ENCODE measurements at regions not wholly inside any gene's neighbourhood (a gene's known extent, or its start where the extent isn't known, plus 50 kb on each side); places are given as distances from the start of the nearest gene placed in this dataset.

DNA sequence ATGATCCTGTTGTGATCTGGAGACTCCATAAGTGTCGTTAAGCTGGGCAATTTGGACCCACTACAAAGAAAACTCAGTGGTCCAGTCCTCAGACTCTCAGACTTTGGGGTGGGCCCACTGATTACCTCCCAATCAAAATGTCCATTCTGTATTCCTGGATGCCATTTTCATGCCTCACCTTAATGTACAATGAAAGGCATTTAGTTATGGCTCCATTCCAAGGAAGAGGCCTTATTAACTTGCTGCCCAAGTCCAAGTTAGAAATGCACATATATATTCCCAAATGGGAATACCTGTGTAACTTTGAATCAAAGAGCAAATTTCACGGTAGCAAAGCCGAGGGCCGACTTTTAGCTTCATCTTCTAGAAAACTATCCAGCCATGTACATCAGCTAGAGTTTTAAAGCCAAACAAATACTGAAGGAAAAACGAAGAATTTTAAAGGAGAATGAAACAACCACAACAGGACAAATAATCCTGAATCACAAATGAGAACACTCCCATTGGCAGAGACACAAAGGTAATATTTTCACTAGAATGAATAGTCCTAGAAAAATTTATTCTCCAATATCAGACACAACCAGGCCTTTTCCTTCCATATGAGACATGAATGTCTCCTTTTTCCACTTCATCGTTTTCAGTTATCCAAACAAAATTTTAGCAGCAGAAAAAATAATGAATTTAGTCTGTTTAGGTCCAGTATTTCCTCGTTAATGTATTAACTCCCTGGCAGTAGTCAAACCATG, 63.7 kb upstream of the HHIP start:
- TF ChIP-seq, protein P1, sequence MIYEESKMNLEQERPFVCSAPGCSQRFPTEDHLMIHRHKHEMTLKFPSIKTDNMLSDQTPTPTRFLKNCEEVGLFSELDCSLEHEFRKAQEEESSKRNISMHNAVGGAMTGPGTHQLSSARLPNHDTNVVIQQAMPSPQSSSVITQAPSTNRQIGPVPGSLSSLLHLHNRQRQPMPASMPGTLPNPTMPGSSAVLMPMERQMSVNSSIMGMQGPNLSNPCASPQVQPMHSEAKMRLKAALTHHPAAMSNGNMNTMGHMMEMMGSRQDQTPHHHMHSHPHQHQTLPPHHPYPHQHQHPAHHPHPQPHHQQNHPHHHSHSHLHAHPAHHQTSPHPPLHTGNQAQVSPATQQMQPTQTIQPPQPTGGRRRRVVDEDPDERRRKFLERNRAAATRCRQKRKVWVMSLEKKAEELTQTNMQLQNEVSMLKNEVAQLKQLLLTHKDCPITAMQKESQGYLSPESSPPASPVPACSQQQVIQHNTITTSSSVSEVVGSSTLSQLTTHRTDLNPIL (CRISPR knock-in tag; IDR thresholded peaks at IDR 0.05; ENCODE audit: low read depth) = no peak
- TF ChIP-seq, protein P2, sequence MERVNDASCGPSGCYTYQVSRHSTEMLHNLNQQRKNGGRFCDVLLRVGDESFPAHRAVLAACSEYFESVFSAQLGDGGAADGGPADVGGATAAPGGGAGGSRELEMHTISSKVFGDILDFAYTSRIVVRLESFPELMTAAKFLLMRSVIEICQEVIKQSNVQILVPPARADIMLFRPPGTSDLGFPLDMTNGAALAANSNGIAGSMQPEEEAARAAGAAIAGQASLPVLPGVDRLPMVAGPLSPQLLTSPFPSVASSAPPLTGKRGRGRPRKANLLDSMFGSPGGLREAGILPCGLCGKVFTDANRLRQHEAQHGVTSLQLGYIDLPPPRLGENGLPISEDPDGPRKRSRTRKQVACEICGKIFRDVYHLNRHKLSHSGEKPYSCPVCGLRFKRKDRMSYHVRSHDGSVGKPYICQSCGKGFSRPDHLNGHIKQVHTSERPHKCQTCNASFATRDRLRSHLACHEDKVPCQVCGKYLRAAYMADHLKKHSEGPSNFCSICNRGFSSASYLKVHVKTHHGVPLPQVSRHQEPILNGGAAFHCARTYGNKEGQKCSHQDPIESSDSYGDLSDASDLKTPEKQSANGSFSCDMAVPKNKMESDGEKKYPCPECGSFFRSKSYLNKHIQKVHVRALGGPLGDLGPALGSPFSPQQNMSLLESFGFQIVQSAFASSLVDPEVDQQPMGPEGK (CRISPR knock-in tag; IDR thresholded peaks at IDR 0.05; ENCODE audit: borderline replicate concordance) = no peak
